Activated CD8-positive, alpha-beta memory T cell treated with anti-CD3 and anti-CD28 coated beads, Interleukin-2, amount 10 ng/mL, durations not matched to agents 7 days and 5 days (primary cell): ENCODE measurements at regions not wholly inside any gene's neighbourhood (a gene's known extent, or its start where the extent isn't known, plus 50 kb on each side); places are given as distances from the start of the nearest gene placed in this dataset.

Source experiments
- ATAC-seq: fragments of 150-1000 bp; cut with Tn5 transposase; one replicate; pipeline ENCODE4 v1.10.0; 2021; ENCODE audit warnings: moderate library complexity
- CTCF ChIA-PET: fragments of 350-600 bp; sonication (Branson Sonifier 250); formaldehyde crosslinking; loops from one replicate; lab custom pipeline; 2021; ENCODE audit warnings: antibody characterized with exemption; lab: Charles Lee
- DNase-seq: peaks from one replicate; pipeline ENCODE4 v3.0.0-alpha.2; 2020
- H3K27ac Mint-ChIP-seq: one replicate; pipeline ENCODE4 v1.8.0; 2021; ENCODE audit warnings: mild to moderate bottlenecking, mixed read lengths
- H3K27me3 Mint-ChIP-seq: one replicate; pipeline ENCODE4 v1.8.0; 2021; ENCODE audit warnings: mixed read lengths
- H3K36me3 Mint-ChIP-seq: one replicate; pipeline ENCODE4 v1.8.0; 2021; ENCODE audit warnings: mild to moderate bottlenecking, mixed read lengths
- H3K4me1 Mint-ChIP-seq: one replicate; pipeline ENCODE4 v1.8.0; 2021; ENCODE audit warnings: mixed read lengths
- H3K4me3 Mint-ChIP-seq: one replicate; pipeline ENCODE4 v1.8.0; 2021; ENCODE audit warnings: mild to moderate bottlenecking, moderate library complexity, mixed read lengths
- H3K9me3 Mint-ChIP-seq: one replicate; pipeline ENCODE4 v1.8.0; 2022; ENCODE audit warnings: low read depth, mixed read lengths

GRCh38 chr1:234743791-234744611 is 134.0 kb upstream of the IRF2BP2 start:
- H3K27ac Mint-ChIP-seq, result no peak overlapping the region
- H3K36me3 Mint-ChIP-seq, result no peaks in the 10 kb centered on the region
- no peaks in the 10 kb centered on the region for H3K4me1 Mint-ChIP-seq
- ATAC-seq, result no peak
- CTCF ChIA-PET, result no interaction called here
- no peak overlapping the region for H3K4me3 Mint-ChIP-seq
- H3K9me3 Mint-ChIP-seq, result no peaks in the 10 kb centered on the region
- no peak for DNase-seq
- peaks cover 5% of the 10 kb centered on the region for H3K27me3 Mint-ChIP-seq

- no peaks in the 10 kb centered on the region for H3K4me1 Mint-ChIP-seq
- no peaks in the 10 kb centered on the region for H3K9me3 Mint-ChIP-seq
- H3K27me3 Mint-ChIP-seq, result peaks cover 5% of the 10 kb centered on the region
- no peaks in the 10 kb centered on the region for H3K36me3 Mint-ChIP-seq
- no peak for ATAC-seq
- no peak for DNase-seq
- H3K4me3 Mint-ChIP-seq, result no peak overlapping the region
- H3K27ac Mint-ChIP-seq, result no peak overlapping the region
- CTCF ChIA-PET, result no interaction called here
Observed at GRCh38 chr1:234742622-234743021, 132.6 kb upstream of the IRF2BP2 start.

- Mint-ChIP-seq H3K27ac (no peak overlapping the region), H3K4me3 (no peak overlapping the region), H3K36me3 (no peaks in the 10 kb centered on the region), H3K4me1 (no peaks in the 10 kb centered on the region), H3K9me3 (no peaks in the 10 kb centered on the region), H3K27me3 (no peaks in the 10 kb centered on the region)
- DNase-seq, result no peak
- no peak for ATAC-seq
- CTCF ChIA-PET, result no interaction called here
Observed at GRCh38 chr1:234737967-234738314, 128.0 kb upstream of the IRF2BP2 start.

GRCh38 chr1:234735916-234736315 is 125.9 kb upstream of the IRF2BP2 start:
- H3K9me3 Mint-ChIP-seq, result no peaks in the 10 kb centered on the region
- peaks cover 20% of the 10 kb centered on the region for H3K4me1 Mint-ChIP-seq
- peaks cover 3% of the 10 kb centered on the region for H3K36me3 Mint-ChIP-seq
- DNase-seq (no peak), ATAC-seq (no peak)
- CTCF ChIA-PET, result interaction anchor here (1.1 kb wide), 1 partner anchor 138 kb away, joined by 3 read pairs; no protein-coding TSS in a partner anchor
- H3K4me3 Mint-ChIP-seq, result no peak overlapping the region
- H3K27me3 Mint-ChIP-seq, result no peaks in the 10 kb centered on the region
- H3K27ac Mint-ChIP-seq, result no peak overlapping the region

GRCh38 chr1:234735476-234735875 is 125.5 kb upstream of the IRF2BP2 start:
- Mint-ChIP-seq H3K27ac (no peak overlapping the region), H3K9me3 (no peaks in the 10 kb centered on the region), H3K36me3 (peaks cover 3% of the 10 kb centered on the region), H3K27me3 (no peaks in the 10 kb centered on the region), H3K4me1 (peaks cover 24% of the 10 kb centered on the region), H3K4me3 (no peak overlapping the region)
- DNase-seq (no peak), ATAC-seq (no peak)
- CTCF ChIA-PET, result interaction anchor here (1.1 kb wide), 1 partner anchor 138 kb away, joined by 3 read pairs; no protein-coding TSS in a partner anchor

GRCh38 chr1:234734869-234735268 is 124.9 kb upstream of the IRF2BP2 start:
- no peaks in the 10 kb centered on the region for H3K27me3 Mint-ChIP-seq
- H3K36me3 Mint-ChIP-seq, result peaks cover 3% of the 10 kb centered on the region
- ATAC-seq, result no peak
- H3K4me1 Mint-ChIP-seq, result peaks cover 31% of the 10 kb centered on the region
- H3K27ac Mint-ChIP-seq, result no peak overlapping the region
- no peak for DNase-seq
- CTCF ChIA-PET, result interaction anchor here (1.1 kb wide), 1 partner anchor 137 kb away, joined by 3 read pairs; no protein-coding TSS in a partner anchor
- no peak overlapping the region for H3K4me3 Mint-ChIP-seq
- H3K9me3 Mint-ChIP-seq, result no peaks in the 10 kb centered on the region

- DNase-seq, result no peak
- Mint-ChIP-seq H3K9me3 (no peaks in the 10 kb centered on the region), H3K36me3 (peaks cover 3% of the 10 kb centered on the region), H3K27me3 (no peaks in the 10 kb centered on the region), H3K4me3 (no peak overlapping the region), H3K4me1 (peaks cover 35% of the 10 kb centered on the region), H3K27ac (no peak overlapping the region)
- CTCF ChIA-PET, result interaction anchor here (1.1 kb wide), 1 partner anchor 137 kb away, joined by 3 read pairs; no protein-coding TSS in a partner anchor
- no peak for ATAC-seq
Observed at GRCh38 chr1:234734412-234734835, 124.4 kb upstream of the IRF2BP2 start.

- CTCF ChIA-PET, result interaction anchor here (1.2 kb wide), 1 partner anchor 350 kb away, joined by 4 read pairs; no protein-coding TSS in a partner anchor
Observed at GRCh38 chr1:234733427-234733826, 123.4 kb upstream of the IRF2BP2 start.

GRCh38 chr1:234732671-234733390 is 122.9 kb upstream of the IRF2BP2 start:
- Mint-ChIP-seq H3K9me3 (no peaks in the 10 kb centered on the region), H3K36me3 (peaks cover 3% of the 10 kb centered on the region), H3K27me3 (no peaks in the 10 kb centered on the region), H3K27ac (peak overlapping the region; percentile 22), H3K4me3 (no peak overlapping the region), H3K4me1 (peaks cover 49% of the 10 kb centered on the region)
- CTCF ChIA-PET, result interaction anchor here (1.2 kb wide), 1 partner anchor 351 kb away, joined by 4 read pairs; no protein-coding TSS in a partner anchor
- ATAC-seq (no peak), DNase-seq (no peak)

More at GRCh38 chr1:234733427-234733826, 123.4 kb upstream of the IRF2BP2 start:
- no peaks in the 10 kb centered on the region for H3K9me3 Mint-ChIP-seq
- peaks cover 3% of the 10 kb centered on the region for H3K36me3 Mint-ChIP-seq
- DNase-seq (no peak), ATAC-seq (no peak)
- H3K27ac Mint-ChIP-seq, result no peak overlapping the region
- no peak overlapping the region for H3K4me3 Mint-ChIP-seq
- peaks cover 45% of the 10 kb centered on the region for H3K4me1 Mint-ChIP-seq
- no peaks in the 10 kb centered on the region for H3K27me3 Mint-ChIP-seq

GRCh38 chr1:234732260-234732659 is 122.3 kb upstream of the IRF2BP2 start:
- no peaks in the 10 kb centered on the region for H3K27me3 Mint-ChIP-seq
- CTCF ChIA-PET, result interaction anchor here (1.2 kb wide), 1 partner anchor 351 kb away, joined by 4 read pairs; no protein-coding TSS in a partner anchor
- peaks cover 3% of the 10 kb centered on the region for H3K36me3 Mint-ChIP-seq
- H3K4me1 Mint-ChIP-seq, result peaks cover 54% of the 10 kb centered on the region
- H3K27ac Mint-ChIP-seq, result peak overlapping the region; percentile 88
- no peak for ATAC-seq
- no peak overlapping the region for H3K4me3 Mint-ChIP-seq
- no peak for DNase-seq
- H3K9me3 Mint-ChIP-seq, result no peaks in the 10 kb centered on the region

GRCh38 chr1:234731569-234732085 is 121.6 kb upstream of the IRF2BP2 start:
- Mint-ChIP-seq H3K4me1 (peaks cover 60% of the 10 kb centered on the region), H3K4me3 (peak overlapping the region; percentile 7), H3K27me3 (no peaks in the 10 kb centered on the region), H3K9me3 (no peaks in the 10 kb centered on the region), H3K36me3 (peaks cover 3% of the 10 kb centered on the region), H3K27ac (peak overlapping the region; percentile 88)
- peak; percentile 59 for ATAC-seq
- CTCF ChIA-PET, result interaction anchor here (0.7 to 1.7 kb wide), 5 partner anchors 114 to 280 kb away, joined by 3 to 5 read pairs (median 3); partner anchors contain the start of gene IRF2BP2
- DNase-seq, result peak; percentile 57

GRCh38 chr1:234730770-234731568 is 121.0 kb upstream of the IRF2BP2 start:
- ATAC-seq, result peak; percentile 86
- Mint-ChIP-seq H3K27ac (peak overlapping the region; percentile 88), H3K27me3 (no peaks in the 10 kb centered on the region), H3K36me3 (peaks cover 3% of the 10 kb centered on the region), H3K9me3 (no peaks in the 10 kb centered on the region), H3K4me3 (peak overlapping the region; percentile 7), H3K4me1 (peaks cover 67% of the 10 kb centered on the region)
- CTCF ChIA-PET, result interaction anchor here (0.7 to 1.7 kb wide), 6 partner anchors 114 to 281 kb away, joined by 3 to 5 read pairs (median 3); partner anchors contain the start of gene IRF2BP2
- peak; percentile 73 for DNase-seq
